ENCODE measurements at regions not wholly inside any gene's neighbourhood (a gene's known extent, or its start where the extent isn't known, plus 50 kb on each side); places are given as distances from the start of the nearest gene placed in this dataset.
A peak's percentile ranks its signal among the peaks of the same experiment; 100 is the strongest.

DNA sequence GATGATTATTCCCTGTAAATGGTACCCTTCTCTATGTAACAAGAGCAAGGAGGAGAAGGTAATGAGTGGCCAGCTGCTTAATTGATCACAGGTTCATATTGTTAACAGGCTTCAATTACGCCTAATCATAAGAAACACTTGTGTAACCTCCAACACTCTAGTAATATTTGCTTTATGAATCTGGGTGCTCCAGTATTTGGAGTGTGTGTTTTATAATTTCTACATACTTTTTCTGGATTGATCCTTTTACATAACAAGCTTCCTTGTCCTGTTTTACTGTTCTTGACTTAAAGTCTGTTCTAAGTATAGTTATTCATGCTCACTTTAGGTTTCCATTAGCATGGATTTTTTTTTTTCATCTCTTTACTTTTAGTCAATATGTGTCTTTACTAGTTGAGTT lies 984.2 kb downstream of the AMY1C start:
- FAIRE-seq = no peak
- TF ChIP-seq POLR2AphosphoS5 (IDR thresholded peaks at IDR 0.05; ENCODE audit: low read depth, low read length) (no peak), POLR2A (IDR thresholded peaks at IDR 0.05; ENCODE audit: low read depth, low read length) (no peak), TAF1 (IDR thresholded peaks at IDR 0.05; ENCODE audit: borderline replicate concordance, low read depth, low read length) (no peak)
- DNase-seq (ENCODE audit: insufficient read length) = no peak

- FAIRE-seq (no peak), DNase-seq (ENCODE audit: insufficient read length) (no peak)
- TF ChIP-seq POLR2A (IDR thresholded peaks at IDR 0.05; ENCODE audit: low read depth, low read length) = no peak
- TF ChIP-seq POLR2AphosphoS5 (IDR thresholded peaks at IDR 0.05; ENCODE audit: low read depth, low read length) = no peak
- no peak for TF ChIP-seq TAF1 (IDR thresholded peaks at IDR 0.05; ENCODE audit: borderline replicate concordance, low read depth, low read length)
Measured at GRCh38 chr1:104745875-104746274, 996.2 kb downstream of the AMY1C start.

DNA sequence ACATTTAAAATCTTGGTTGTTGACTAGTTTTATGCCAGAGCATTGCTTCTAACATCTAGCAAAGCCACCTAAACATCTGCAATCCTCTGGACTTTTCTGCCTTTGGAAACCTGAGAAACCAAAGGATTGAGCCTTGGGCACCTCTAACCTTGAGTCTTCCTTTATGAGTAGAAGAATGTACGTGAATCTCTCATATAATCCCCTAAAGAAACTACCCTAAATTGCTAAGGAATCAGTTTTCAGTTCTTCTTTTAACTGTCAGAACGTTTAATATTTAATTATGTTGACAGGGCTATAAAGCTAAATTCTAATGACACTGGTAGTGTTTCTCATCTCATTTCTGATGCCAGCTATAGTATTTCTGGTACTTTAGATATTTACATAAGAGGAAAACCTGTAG lies 997.3 kb downstream of the AMY1C start:
- FAIRE-seq = no peak
- TF ChIP-seq POLR2AphosphoS5 (IDR thresholded peaks at IDR 0.05; ENCODE audit: low read depth, low read length) (no peak), TAF1 (IDR thresholded peaks at IDR 0.05; ENCODE audit: borderline replicate concordance, low read depth, low read length) (no peak), POLR2A (IDR thresholded peaks at IDR 0.05; ENCODE audit: low read depth, low read length) (no peak)
- DNase-seq (ENCODE audit: insufficient read length) = no peak

- no peak for DNase-seq (ENCODE audit: insufficient read length)
- peak; percentile 93 for FAIRE-seq
- TF ChIP-seq TAF1 (IDR thresholded peaks at IDR 0.05; ENCODE audit: borderline replicate concordance, low read depth, low read length) (no peak), POLR2AphosphoS5 (IDR thresholded peaks at IDR 0.05; ENCODE audit: low read depth, low read length) (no peak), POLR2A (IDR thresholded peaks at IDR 0.05; ENCODE audit: low read depth, low read length) (no peak)
Measured at GRCh38 chr1:104760017-104760416, 1010.3 kb downstream of the AMY1C start.

DNA sequence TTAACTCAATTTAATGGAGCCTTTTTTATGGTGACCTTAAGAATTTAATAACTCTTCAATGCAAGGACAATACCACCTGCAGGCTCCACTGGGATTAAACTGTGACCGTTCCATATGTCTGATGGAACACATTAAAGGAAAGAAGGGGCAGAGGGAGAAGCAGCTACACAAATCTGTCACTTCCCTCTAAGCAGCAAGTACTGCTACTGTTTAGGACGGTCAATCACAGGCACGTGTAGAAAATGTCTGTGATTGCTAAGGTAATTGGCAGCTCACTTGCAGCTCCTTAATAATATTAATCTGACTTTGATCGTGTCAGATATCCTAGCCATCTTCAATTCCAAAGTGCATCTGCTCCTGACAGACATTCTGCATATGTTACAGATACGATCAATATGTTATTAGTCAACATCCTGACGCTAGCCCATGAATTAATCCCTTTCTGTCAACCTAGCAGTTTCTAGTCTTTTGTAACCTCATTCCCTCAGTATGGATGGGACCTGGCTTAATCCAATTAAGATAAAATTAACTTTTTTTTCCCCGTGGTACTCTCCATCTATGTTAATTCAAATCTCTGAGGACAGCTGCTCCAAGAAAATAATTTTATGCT lies 1012.4 kb downstream of the AMY1C start:
- no peak for TF ChIP-seq POLR2A (IDR thresholded peaks at IDR 0.05; ENCODE audit: low read depth, low read length)
- TF ChIP-seq TAF1 (IDR thresholded peaks at IDR 0.05; ENCODE audit: borderline replicate concordance, low read depth, low read length) = no peak
- DNase-seq (ENCODE audit: insufficient read length) = no peak
- FAIRE-seq = no peak

DNA sequence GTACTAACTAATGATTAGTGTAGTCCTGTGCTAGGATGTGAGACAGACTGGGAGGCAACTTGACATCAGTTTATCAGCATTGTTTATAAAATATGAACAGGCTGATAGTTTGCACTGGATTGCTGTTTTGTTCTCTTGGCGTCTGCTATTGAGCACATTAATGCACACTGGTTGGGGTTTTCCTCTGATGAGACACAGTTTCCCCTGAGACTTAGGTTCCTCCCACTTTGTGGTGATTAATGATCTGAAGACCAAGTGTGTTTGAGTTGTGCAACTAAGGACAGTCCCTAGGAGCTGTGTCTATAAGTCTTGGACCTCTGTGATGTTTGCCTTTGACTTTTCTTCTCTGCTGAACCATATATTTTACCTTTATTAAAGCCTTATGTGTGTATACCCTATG lies 1015.4 kb downstream of the AMY1C start:
- no peak for TF ChIP-seq POLR2A (IDR thresholded peaks at IDR 0.05; ENCODE audit: low read depth, low read length)
- TF ChIP-seq POLR2AphosphoS5 (IDR thresholded peaks at IDR 0.05; ENCODE audit: low read depth, low read length) = no peak
- DNase-seq (ENCODE audit: insufficient read length) = no peak
- peak; percentile 91 for FAIRE-seq

DNA sequence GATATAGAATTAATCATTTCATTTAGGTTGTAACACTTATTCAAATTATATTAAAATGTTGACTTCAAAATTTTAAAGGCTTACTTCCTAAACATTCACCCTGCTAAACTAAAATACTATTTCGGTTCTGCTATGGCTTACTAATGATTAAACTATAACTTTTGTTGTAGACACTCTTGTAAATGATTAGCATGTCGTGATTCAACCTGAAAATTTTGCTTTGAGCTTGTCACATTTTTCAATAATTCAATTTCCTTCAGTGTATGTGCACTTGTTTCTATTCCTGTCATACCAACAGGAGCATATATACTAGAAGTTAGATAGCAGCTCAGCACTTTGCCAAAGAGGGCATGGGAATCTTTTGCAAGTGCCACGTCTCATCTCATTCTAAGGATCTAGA lies 1018.8 kb downstream of the AMY1C start:
- DNase-seq (ENCODE audit: insufficient read length) = no peak
- TF ChIP-seq TAF1 (IDR thresholded peaks at IDR 0.05; ENCODE audit: borderline replicate concordance, low read depth, low read length) = no peak
- FAIRE-seq = no peak

DNA sequence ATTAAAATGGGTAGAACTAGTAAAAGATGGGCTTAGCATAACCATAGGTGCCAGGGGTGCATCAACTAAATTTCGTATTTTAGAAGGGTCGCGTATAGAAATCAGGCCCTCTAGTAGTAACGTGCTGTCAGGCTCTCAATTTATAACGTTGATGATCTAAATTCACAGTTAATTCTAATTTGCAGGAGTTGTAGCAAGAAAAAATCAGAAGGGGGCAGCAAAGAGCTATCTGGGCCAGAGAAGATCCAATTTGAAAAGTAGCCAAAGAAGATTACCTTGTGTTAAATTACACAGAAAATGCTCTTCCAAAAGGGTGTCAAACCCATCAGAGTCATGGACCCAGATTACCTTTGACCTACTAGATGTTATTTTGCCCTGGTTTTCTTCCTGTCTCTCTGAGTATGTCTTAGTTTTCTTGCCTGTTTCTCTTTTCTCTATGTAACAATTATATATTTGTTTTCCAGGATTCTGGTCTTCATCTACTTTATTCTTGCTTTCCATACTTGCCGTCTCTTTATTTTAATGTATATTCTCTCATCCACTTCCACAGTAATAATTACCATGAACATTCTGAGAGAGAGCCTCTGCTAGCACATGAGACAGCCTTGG lies 1030.9 kb downstream of the AMY1C start:
- no peak for FAIRE-seq
- DNase-seq (ENCODE audit: insufficient read length) = no peak
- no peak for TF ChIP-seq POLR2AphosphoS5 (IDR thresholded peaks at IDR 0.05; ENCODE audit: low read depth, low read length)
- no peak for TF ChIP-seq TAF1 (IDR thresholded peaks at IDR 0.05; ENCODE audit: borderline replicate concordance, low read depth, low read length)
- TF ChIP-seq POLR2A (IDR thresholded peaks at IDR 0.05; ENCODE audit: low read depth, low read length) = no peak

DNA sequence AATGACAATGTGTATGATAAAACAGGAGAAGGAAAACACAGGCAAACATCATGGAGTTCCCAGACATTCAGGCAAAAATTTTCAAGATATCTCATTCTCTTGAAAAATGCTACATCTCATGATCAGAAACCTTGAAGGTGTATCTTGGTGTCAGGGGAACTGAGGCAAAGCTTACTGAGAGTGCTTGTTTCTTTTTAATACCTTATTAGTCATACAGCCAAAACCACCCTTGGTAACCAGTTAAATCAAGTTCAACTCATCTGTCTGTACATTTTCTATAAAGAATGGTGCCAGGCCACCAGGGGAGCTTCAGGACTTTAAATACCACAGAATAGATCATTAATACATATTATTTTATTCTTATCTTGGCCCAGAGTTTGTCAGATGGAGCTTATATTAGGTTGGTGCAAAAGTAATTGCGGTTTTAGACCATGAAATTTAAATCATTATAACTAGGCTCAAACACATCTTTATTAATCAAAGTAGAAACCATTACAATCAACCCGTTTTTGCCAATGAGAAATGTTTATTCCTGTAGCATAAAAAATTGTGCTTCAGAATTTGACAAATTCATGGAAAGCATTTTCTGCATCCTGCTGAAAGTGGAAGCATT lies 1036.0 kb downstream of the AMY1C start:
- no peak for TF ChIP-seq POLR2AphosphoS5 (IDR thresholded peaks at IDR 0.05; ENCODE audit: low read depth, low read length)
- no peak for TF ChIP-seq POLR2A (IDR thresholded peaks at IDR 0.05; ENCODE audit: low read depth, low read length)
- no peak for TF ChIP-seq TAF1 (IDR thresholded peaks at IDR 0.05; ENCODE audit: borderline replicate concordance, low read depth, low read length)
- FAIRE-seq (no peak), DNase-seq (ENCODE audit: insufficient read length) (no peak)

GRCh38 chr1:104787866-104788510 lies 1038.3 kb downstream of the AMY1C start:
- TF ChIP-seq POLR2A (IDR thresholded peaks at IDR 0.05; ENCODE audit: low read depth, low read length) = no peak
- TF ChIP-seq POLR2AphosphoS5 (IDR thresholded peaks at IDR 0.05; ENCODE audit: low read depth, low read length) = no peak
- TF ChIP-seq TAF1 (IDR thresholded peaks at IDR 0.05; ENCODE audit: borderline replicate concordance, low read depth, low read length) = no peak
- DNase-seq (ENCODE audit: insufficient read length) = no peak
- no peak for FAIRE-seq

- DNase-seq (ENCODE audit: insufficient read length) (no peak), FAIRE-seq (no peak)
- no peak for TF ChIP-seq POLR2A (IDR thresholded peaks at IDR 0.05; ENCODE audit: low read depth, low read length)
- no peak for TF ChIP-seq TAF1 (IDR thresholded peaks at IDR 0.05; ENCODE audit: borderline replicate concordance, low read depth, low read length)
- TF ChIP-seq POLR2AphosphoS5 (IDR thresholded peaks at IDR 0.05; ENCODE audit: low read depth, low read length) = no peak
Measured at GRCh38 chr1:104791030-104791429, 1041.3 kb downstream of the AMY1C start.

- FAIRE-seq (no peak), DNase-seq (ENCODE audit: insufficient read length) (no peak)
- no peak for TF ChIP-seq TAF1 (IDR thresholded peaks at IDR 0.05; ENCODE audit: borderline replicate concordance, low read depth, low read length)
- TF ChIP-seq POLR2A (IDR thresholded peaks at IDR 0.05; ENCODE audit: low read depth, low read length) = no peak
- TF ChIP-seq POLR2AphosphoS5 (IDR thresholded peaks at IDR 0.05; ENCODE audit: low read depth, low read length) = no peak
Measured at GRCh38 chr1:104794035-104794434, 1044.3 kb downstream of the AMY1C start.
